ENCODE measurements at regions not wholly inside any gene's neighbourhood (a gene's known extent, or its start where the extent isn't known, plus 50 kb on each side); places are given as distances from the start of the nearest gene placed in this dataset.

GRCh38 chr6:169838346-169839028 lies 87.1 kb downstream of the ERMARD start:
- no peak for DNase-seq

- no peak for DNase-seq
Measured at GRCh38 chr6:169837529-169838250, 86.3 kb downstream of the ERMARD start.

GRCh38 chr6:169833258-169833794 lies 81.9 kb downstream of the ERMARD start:
- no peak for DNase-seq

- no peak for DNase-seq
Measured at GRCh38 chr6:169832247-169832948, 81.0 kb downstream of the ERMARD start.

GRCh38 chr6:169831450-169832246 lies 80.2 kb downstream of the ERMARD start:
- peak; percentile 48 for DNase-seq

Data from KG1 (cell line).